Left lung (tissue), 4 donors: ENCODE measurements at regions not wholly inside any gene's neighbourhood (a gene's known extent, or its start where the extent isn't known, plus 50 kb on each side); places are given as distances from the start of the nearest gene placed in this dataset.

Experiments used
- ATAC-seq: fragments of 200-7000 bp; cut with Tn5 transposase; one replicate; pipeline ENCODE4 v1.9.1; 2020; ENCODE audit warnings: moderate library complexity
- DNase-seq, 4 donors: peaks; one replicate each; pipeline ENCODE4 v3.0.0-alpha.2; 2013 to 2020
- H3K27ac ChIP-seq, 2 donors: fragments of 200-600 bp; sonication (generic) in 1 of 2; one replicate each; pipeline versions ENCODE4 v1.5.0 to v1.8.0; 2020 to 2021
- H3K27me3 ChIP-seq, 2 donors: fragments of 200-600 bp; sonication (generic) in 1 of 2; one replicate each; pipeline versions ENCODE4 v1.5.0 to v1.8.0; 2020 to 2021
- H3K36me3 ChIP-seq, 2 donors: fragments of 200-600 bp; sonication (generic) in 1 of 2; one replicate each; pipeline versions ENCODE4 v1.5.0 to v1.8.0; 2020 to 2021
- H3K4me1 ChIP-seq, 2 donors: fragments of 200-600 bp; one replicate each; pipeline ENCODE4 v1.8.0; 2021
- H3K4me3 ChIP-seq, 2 donors: fragments of 200-600 bp; sonication (generic) in 1 of 2; one replicate each; pipeline versions ENCODE4 v1.5.0 to v1.8.0; 2020 to 2021; ENCODE audit warnings: mild to moderate bottlenecking in 1 of 2
- H3K9me3 ChIP-seq, 2 donors: fragments of 200-600 bp; sonication (generic) in 1 of 2; one replicate each; pipeline versions ENCODE4 v1.5.0 to v1.8.0; 2020 to 2021
- CTCF ChIP-seq, 2 donors: fragments of 200-600 bp; sonication (generic) in 1 of 2; IDR thresholded peaks; one replicate each; pipeline versions ENCODE4 v1.5.0 to v1.8.0; 2021; ENCODE audit warnings: antibody characterized with exemption in 2 of 2
- intact Hi-C, 2 donors: fragments of 100-400 bp; cut with DNase I; formaldehyde crosslinking; loops; one replicate each; pipeline versions ENCODE4 v1.11.2 to v1.14.2; 2022
- donor health status: DM: no; HTN: yes; CAD: no.
- donor health status: DM: no; HTN: no; CAD: no.

GRCh38 chr2:2550856-2551255 is 219.8 kb upstream of the MYT1L start:
- TF ChIP-seq CTCF (IDR thresholded peaks at IDR 0.05) = no peak
- DNase-seq (no peak), ATAC-seq (no peak)

GRCh38 chr2:2547911-2548310 is 216.8 kb upstream of the MYT1L start:
- Histone ChIP-seq H3K4me1 (no peaks in the 10 kb centered on the region), H3K36me3 (no peaks in the 10 kb centered on the region), H3K27ac (no peak overlapping the region), H3K9me3 (peaks cover 0 to 22% of the 10 kb centered on the region in 2 donors), H3K4me3 (no peak overlapping the region), H3K27me3 (no peaks in the 10 kb centered on the region)
- no peak for TF ChIP-seq CTCF (IDR thresholded peaks at IDR 0.05)
- no peak for DNase-seq
- intact Hi-C loops = no loop called here
- no peak for ATAC-seq

More at GRCh38 chr2:2550856-2551255, 219.8 kb upstream of the MYT1L start:
- H3K27me3 ChIP-seq = no peaks in the 10 kb centered on the region
- no peak overlapping the region for H3K4me3 ChIP-seq
- intact Hi-C loops = no loop called here
- H3K9me3 ChIP-seq = peaks cover 0 to 35% of the 10 kb centered on the region in 2 donors
- no peak overlapping the region for H3K27ac ChIP-seq
- H3K4me1 ChIP-seq = no peaks in the 10 kb centered on the region
- no peaks in the 10 kb centered on the region for H3K36me3 ChIP-seq

GRCh38 chr2:2547451-2547850 is 216.4 kb upstream of the MYT1L start:
- Histone ChIP-seq H3K36me3 (no peaks in the 10 kb centered on the region), H3K9me3 (peaks cover 0 to 17% of the 10 kb centered on the region in 2 donors), H3K4me1 (no peaks in the 10 kb centered on the region), H3K27ac (no peak overlapping the region), H3K27me3 (no peaks in the 10 kb centered on the region), H3K4me3 (no peak overlapping the region)
- TF ChIP-seq CTCF (IDR thresholded peaks at IDR 0.05) = no peak
- DNase-seq (no peak), ATAC-seq (no peak)
- intact Hi-C loops = no loop called here

- H3K27ac ChIP-seq = no peak overlapping the region
- H3K27me3 ChIP-seq = no peaks in the 10 kb centered on the region
- ATAC-seq (no peak), DNase-seq (no peak)
- intact Hi-C loops = no loop called here
- H3K36me3 ChIP-seq = no peaks in the 10 kb centered on the region
- H3K9me3 ChIP-seq = peaks cover 0 to 5% of the 10 kb centered on the region in 2 donors
- H3K4me1 ChIP-seq = no peaks in the 10 kb centered on the region
- TF ChIP-seq CTCF (IDR thresholded peaks at IDR 0.05) = no peak
- H3K4me3 ChIP-seq = no peak overlapping the region
These were observed 215.0 kb upstream of the MYT1L start for GRCh38 chr2:2546046-2546445.

GRCh38 chr2:2542966-2543611 is 212.0 kb upstream of the MYT1L start:
- Histone ChIP-seq H3K4me1 (no peaks in the 10 kb centered on the region), H3K36me3 (no peaks in the 10 kb centered on the region), H3K9me3 (no peaks in the 10 kb centered on the region), H3K27ac (no peak overlapping the region), H3K4me3 (no peak overlapping the region), H3K27me3 (no peaks in the 10 kb centered on the region)
- intact Hi-C loops = no loop called here
- peak; percentile 33 for ATAC-seq
- no peak for TF ChIP-seq CTCF (IDR thresholded peaks at IDR 0.05)
- peak in 2 of 4 donors; percentile 2 to 28 for DNase-seq
